Hypothalamus (tissue), 51 donors: ENCODE measurements at regions not wholly inside any gene's neighbourhood (a gene's known extent, or its start where the extent isn't known, plus 50 kb on each side); places are given as distances from the start of the nearest gene placed in this dataset.
A peak's percentile ranks its signal among the peaks of the same experiment; 100 is the strongest.

Experiments
- DNase-seq, 51 donors: peaks; one replicate each; lab custom pipeline; 2025; lab: John Stamatoyannopoulos, UW

DNA sequence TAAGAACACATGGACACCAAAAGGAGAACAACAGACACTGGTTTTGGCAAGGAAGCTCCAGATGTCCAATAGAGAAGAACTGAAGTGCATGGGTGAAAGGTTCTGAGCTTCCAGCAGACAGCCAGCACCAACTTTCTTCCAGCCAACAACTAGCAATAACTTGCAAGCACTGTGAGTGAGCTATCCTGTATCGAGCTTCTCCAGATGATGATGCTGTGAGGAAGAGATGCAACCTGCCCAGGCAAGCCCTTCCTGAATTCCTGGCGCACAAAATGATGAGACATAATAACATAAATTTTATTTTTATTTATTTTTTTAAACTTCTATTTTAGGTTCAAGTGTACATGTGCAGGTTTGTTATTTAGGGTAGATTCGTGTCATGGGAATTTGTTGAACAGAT is 692.1 kb downstream of the DNAJB9 start:
- DNase-seq: no peak

DNA sequence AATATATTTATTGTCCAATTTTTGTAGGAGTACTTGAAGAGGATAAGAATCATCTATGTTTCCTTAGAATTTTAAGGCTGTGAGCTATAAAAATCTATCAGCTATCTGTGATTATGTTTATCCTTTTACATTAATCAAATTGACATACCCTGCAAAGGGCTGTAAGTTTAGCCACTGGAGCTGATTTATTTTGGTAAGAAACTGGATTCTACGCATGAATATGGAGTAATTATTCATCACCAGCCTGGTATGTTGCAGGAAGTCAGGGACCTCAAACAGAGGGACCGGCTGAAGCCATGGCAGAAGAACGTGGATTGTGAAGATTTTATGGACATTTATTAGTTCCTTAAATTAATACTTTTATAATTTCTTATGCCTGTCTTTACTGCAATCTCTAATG is 696.9 kb downstream of the DNAJB9 start:
- DNase-seq: no peak

DNA sequence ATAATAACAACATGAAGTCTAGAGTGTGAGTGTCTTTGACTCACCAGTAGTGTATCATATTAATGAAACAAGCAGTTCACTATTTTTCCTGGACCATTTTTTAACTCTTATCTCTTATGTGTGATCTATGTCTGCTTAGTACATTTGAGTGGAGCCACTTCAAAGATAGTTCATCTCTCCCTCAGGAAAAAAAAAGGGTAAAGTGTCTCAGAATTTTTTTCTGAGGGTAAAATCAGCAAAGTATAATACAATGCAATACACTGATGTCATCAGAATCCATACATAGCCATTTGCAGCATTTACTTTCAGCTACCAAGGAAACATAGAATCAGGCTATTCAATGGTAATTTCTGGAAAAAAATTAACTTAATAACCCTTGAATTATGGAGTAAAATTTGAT is 706.7 kb downstream of the DNAJB9 start:
- no peak for DNase-seq

GRCh38 chr7:109282726-109283125 is 713.1 kb downstream of the DNAJB9 start:
- no peak for DNase-seq

DNA sequence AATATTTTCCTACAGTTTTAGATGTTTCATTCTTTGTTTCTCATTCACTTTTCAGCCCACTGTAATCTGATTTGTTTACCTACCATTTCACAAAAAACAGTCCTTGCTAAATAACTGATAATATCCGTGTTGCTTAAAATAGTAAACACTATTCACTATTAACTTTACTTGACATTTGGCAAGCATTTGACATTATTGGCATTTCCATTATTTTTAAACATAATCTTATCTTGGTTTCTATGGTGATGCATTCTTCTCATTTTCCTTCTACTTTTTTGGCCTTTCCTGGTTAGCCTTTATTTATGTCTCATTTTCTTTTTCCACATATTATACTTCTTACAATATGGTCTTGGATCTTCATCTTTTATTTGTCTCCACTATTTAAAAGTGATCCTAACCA is 715.3 kb downstream of the DNAJB9 start:
- no peak for DNase-seq

DNA sequence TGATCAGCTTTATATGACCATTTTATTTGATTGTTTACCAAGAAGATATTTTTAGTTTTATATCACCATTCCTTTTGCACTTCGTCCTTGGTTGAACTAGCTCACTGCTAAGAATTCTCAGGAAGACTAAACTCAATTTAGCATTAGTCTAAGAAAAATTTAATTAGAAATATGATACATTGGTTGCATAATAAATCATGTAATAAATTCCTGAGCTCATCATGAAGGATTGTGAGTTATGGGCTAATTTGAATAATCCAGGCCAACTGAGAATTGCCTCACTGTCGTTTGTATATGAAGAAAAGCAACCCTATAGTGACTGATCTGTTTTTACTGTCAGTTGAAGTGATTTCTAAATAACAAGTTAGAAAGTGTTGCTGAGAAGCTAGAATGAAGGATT is 725.5 kb downstream of the DNAJB9 start:
- DNase-seq: no peak

- no peak for DNase-seq
Measured at GRCh38 chr7:109308816-109309215, 739.1 kb downstream of the DNAJB9 start.

DNA sequence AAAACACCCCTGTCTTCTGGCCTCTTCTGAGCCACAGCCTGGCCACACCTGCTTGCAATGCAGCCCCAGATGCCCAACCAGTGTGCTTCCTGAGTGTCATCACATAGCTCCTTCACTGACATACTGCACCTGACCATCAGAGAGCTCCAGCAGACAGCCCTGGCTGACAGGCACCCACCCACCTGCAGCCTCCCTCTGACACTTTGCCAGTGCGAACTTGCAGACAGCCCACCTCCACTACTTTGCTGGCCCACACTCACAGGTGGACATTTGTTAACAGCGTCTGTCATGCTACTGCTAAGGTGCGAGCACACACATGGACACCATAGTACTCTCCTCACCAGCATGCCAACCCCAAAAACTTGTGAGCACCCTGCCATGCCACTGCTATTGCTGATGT is 740.1 kb downstream of the DNAJB9 start:
- DNase-seq: no peak

GRCh38 chr7:109318136-109318535 is 748.5 kb downstream of the DNAJB9 start:
- no peak for DNase-seq

DNA sequence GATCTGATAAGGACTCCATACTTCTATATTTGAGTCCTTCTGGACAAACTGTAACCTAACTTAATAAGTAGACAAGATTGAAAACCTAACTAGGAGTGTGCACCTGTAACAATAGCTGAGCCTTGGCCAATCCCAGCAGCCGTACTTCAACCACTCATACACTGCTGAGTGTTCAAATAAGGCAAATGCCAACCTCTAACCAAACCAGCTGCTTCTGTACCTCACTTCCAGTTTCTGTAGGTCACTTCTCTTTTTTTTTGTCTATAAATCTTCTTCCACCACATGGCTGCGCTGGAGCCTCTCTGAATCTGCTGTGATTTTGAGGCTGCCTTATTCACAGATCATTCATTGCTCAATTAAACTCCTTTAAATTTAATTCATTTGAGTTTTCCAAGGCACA is 753.2 kb downstream of the DNAJB9 start:
- DNase-seq: no peak

DNA sequence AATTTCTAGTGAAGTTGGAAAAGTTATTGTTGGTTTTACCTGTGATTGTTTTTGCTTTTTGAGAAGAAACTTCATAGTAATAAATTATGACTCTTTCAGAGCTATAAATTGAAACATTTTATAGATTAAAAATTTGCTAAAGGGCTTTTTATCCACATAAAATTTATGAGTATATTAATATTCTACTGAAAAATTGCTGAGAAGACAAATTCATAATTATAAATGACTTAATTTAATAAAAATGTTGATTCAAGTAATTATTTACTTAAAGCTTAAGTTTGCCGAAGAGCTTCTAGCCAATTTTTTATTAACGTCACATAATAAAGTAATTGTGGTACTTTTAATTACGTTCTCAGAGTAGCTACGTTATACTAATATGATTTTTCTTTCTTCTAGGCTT is 761.7 kb downstream of the DNAJB9 start:
- no peak for DNase-seq

- no peak for DNase-seq
Measured at GRCh38 chr7:109335951-109336350, 766.3 kb downstream of the DNAJB9 start.

DNA sequence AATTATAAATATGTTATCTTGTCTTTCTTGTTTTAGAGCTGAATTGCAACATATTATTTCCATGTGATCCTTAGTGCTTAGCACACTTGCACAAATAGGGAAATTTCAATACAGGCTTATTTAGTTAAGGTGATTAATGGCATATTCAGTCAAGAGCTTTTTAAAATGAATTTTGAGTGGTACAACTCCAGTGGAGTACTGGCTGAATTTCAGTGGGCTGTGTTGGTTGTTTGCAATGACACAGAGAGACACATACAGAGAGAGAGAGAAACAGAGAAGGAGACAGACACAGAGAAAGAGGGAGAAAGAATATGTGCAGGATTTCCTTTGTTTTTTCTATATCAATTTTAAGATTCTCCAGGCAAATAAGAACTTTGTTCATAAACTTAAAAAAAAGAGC is 766.9 kb downstream of the DNAJB9 start:
- DNase-seq: no peak

DNA sequence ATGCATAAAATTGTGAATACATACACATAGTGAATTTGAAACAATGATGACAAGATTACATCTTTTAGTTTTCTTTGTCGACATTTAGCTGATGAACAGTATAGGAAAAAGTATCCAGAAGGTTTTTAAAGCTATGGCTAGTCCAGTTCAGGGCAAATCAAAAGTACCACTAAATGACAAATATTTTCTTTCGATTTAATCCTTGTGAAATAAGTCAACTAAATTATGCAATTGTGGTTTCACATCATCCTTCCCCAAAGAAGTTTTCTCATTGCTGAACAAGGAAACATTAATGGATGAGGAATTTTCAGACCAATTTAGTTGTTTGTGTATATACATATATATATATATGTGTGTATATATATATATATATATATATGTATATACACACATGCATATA is 774.0 kb downstream of the DNAJB9 start:
- DNase-seq: no peak

- no peak for DNase-seq
Measured at GRCh38 chr7:109351493-109351892, 781.8 kb downstream of the DNAJB9 start.

DNA sequence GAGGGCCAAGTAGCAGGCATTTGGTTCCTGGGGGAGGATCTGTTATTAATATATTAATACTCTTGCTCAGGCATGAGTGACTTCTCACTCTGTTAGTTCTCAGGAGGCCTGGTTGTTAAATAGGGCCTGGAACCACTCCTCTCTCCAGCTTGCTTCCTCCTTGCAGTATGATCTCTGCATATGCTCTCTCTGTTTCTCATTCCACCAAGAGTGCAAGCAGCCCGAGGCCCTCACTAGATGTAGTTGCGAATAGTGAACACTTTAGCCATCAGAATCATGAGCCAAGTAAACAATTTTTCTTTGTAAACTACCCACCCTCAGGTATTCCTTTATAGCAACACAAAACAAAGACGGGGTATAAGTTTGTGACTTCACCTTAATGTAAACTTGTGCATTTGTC is 784.3 kb downstream of the DNAJB9 start:
- DNase-seq: no peak

- DNase-seq: no peak
Measured at GRCh38 chr7:109354552-109354951, 784.9 kb downstream of the DNAJB9 start.

DNA sequence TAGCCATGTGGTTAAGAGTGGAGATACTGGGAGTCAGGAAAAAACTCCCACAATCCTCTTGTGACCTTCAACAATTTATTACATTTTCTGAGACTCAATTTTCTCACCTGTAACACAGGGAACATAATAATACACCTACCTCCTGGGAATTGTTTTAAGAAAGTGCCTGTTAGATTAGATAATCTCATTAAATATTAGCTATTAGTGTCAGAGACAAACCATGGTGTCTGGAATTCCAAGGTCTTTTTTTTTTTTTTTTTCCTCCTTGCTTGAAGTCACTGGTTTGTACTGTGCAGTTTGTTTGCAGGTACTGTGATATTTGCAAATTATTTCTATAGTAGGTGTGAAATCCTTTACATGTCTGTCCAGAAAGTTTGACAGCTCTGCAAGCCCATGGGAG is 806.1 kb downstream of the DNAJB9 start:
- DNase-seq: no peak

DNA sequence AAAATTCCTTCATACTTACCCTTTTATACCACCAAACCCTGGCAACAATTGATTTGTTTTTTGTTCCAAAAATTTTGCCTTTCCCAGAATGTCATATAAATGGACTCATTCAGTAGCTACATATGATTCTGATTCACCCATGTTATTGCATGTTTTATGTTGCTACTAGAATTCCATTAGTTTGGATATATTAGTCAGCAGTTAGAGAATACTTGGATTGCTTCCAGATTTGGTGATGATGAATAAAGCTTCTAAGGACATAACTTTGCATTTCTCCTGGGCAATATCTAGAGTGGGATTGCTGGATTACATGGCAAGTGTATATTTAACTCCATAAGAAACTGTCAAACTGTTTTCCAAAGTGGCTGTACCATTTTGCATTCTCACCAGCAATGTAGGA is 806.9 kb downstream of the DNAJB9 start:
- DNase-seq: no peak

- DNase-seq: no peak
Measured at GRCh38 chr7:109377076-109377884, 807.6 kb downstream of the DNAJB9 start.

- no peak for DNase-seq
Measured at GRCh38 chr7:109386959-109387358, 817.3 kb downstream of the DNAJB9 start.

- peak in 1 of 51 donors; percentile 0 for DNase-seq
Measured at GRCh38 chr7:109387530-109387929, 817.9 kb downstream of the DNAJB9 start.

GRCh38 chr7:109391240-109391639 is 821.6 kb downstream of the DNAJB9 start:
- DNase-seq: no peak
